Colonic mucosa (tissue), 4 donors: ENCODE measurements at regions not wholly inside any gene's neighbourhood (a gene's known extent, or its start where the extent isn't known, plus 50 kb on each side); places are given as distances from the start of the nearest gene placed in this dataset.

Experiments used
- DNase-seq: peaks from one replicate; pipeline ENCODE4 v3.0.0-alpha.2; 2020
- H3K27ac ChIP-seq: fragments of 200-600 bp; one replicate; pipeline ENCODE4 v1.8.0; 2021
- H3K27me3 ChIP-seq: fragments of 200-600 bp; one replicate; pipeline ENCODE4 v1.8.0; 2021
- H3K36me3 ChIP-seq: fragments of 200-600 bp; one replicate; pipeline ENCODE4 v1.8.0; 2021
- H3K4me1 ChIP-seq: fragments of 200-600 bp; one replicate; pipeline ENCODE4 v1.8.0; 2021; ENCODE audit warnings: mild to moderate bottlenecking
- H3K4me3 ChIP-seq: fragments of 200-600 bp; one replicate; pipeline ENCODE4 v1.8.0; 2021
- H3K9ac ChIP-seq, 2 donors: one replicate each; pipeline ENCODE4 v1.7.0; 2013; ENCODE audit warnings: control low read depth in 2 of 2, low read depth in 2 of 2, low read length in 2 of 2
- H3K9me3 ChIP-seq: fragments of 200-600 bp; one replicate; pipeline ENCODE4 v1.8.0; 2021
- intact Hi-C: fragments of 100-400 bp; cut with DNase I; formaldehyde crosslinking; loops from one replicate; pipeline ENCODE4 v1.14.1; 2022
- TF ChIP-seq, protein P1 (sequence below): fragments of 200-600 bp; IDR thresholded peaks from one replicate; pipeline ENCODE4 v1.8.0; 2022; ENCODE audit warnings: antibody characterized with exemption, mild to moderate bottlenecking
- donor health status: healthy.
- donor health status: DM: no; HTN: no; CAD: no.
- donor health status: DM: no; HTN: no; CAD: no.

DNA sequence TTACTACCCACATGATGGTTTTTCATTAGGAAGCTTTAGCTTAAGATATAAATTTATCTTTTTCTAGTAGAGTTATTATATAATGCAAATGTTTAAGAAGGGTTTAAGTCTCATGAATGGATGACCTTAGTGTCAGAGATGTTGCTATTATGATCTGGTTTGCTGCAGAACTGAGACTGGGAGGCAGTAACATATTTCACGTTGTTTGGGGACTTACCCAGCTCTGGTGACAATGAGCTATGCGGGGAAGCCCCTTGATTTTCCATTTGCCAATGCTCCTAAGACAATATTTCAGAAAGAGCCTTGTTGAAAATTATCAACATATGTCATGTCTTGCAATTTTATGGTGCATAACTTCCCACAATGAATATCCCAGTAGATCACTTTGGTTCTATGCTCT lies 754.6 kb downstream of the REEP3 start:
- no peaks in the 10 kb centered on the region for H3K4me1 ChIP-seq
- TF ChIP-seq, protein P1, sequence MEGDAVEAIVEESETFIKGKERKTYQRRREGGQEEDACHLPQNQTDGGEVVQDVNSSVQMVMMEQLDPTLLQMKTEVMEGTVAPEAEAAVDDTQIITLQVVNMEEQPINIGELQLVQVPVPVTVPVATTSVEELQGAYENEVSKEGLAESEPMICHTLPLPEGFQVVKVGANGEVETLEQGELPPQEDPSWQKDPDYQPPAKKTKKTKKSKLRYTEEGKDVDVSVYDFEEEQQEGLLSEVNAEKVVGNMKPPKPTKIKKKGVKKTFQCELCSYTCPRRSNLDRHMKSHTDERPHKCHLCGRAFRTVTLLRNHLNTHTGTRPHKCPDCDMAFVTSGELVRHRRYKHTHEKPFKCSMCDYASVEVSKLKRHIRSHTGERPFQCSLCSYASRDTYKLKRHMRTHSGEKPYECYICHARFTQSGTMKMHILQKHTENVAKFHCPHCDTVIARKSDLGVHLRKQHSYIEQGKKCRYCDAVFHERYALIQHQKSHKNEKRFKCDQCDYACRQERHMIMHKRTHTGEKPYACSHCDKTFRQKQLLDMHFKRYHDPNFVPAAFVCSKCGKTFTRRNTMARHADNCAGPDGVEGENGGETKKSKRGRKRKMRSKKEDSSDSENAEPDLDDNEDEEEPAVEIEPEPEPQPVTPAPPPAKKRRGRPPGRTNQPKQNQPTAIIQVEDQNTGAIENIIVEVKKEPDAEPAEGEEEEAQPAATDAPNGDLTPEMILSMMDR, result no peak
- H3K27me3 ChIP-seq, result no peaks in the 10 kb centered on the region
- no peak overlapping the region for H3K4me3 ChIP-seq
- H3K36me3 ChIP-seq, result no peaks in the 10 kb centered on the region
- H3K9ac ChIP-seq, result no peak overlapping the region
- intact Hi-C loops, result no loop called here
- no peak overlapping the region for H3K27ac ChIP-seq
- no peaks in the 10 kb centered on the region for H3K9me3 ChIP-seq
- no peak for DNase-seq

DNA sequence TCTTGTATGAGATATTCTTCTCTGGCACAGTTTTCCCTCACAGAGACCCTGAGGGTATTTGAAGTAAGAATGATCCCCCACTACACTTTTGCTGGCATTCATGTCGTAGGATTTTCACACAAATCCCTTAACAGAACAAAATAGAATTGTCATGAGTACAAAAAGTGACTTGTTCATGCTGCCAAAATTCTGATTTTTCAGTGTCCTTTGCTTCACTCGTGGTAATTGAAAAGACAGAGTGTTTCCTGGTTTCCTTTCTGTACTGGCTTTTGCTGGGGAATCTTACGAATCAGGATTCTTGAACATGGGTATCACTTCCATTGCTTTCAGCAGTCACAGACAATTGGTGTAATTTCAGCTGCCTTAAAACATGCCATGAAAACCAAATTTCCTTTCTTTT lies 756.3 kb downstream of the REEP3 start:
- H3K36me3 ChIP-seq, result no peaks in the 10 kb centered on the region

DNA sequence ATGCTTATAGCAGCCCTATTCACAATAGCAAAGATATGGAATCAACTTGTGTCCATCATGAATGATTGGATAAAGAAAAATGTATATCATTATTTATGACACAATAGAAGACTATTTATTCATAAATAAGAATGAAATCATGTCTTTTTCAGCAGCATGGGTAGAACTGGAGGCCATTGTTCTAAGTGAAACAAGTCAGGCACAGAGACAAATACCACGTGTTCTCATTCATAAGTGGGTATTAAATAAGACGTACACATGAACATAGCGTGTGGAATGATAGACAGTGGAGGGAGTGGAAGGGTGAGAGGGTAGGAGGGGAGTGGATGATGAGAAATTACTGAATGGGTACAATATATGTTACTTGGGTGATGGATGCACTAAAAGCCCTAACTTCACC lies 762.4 kb downstream of the REEP3 start:
- no peaks in the 10 kb centered on the region for H3K27me3 ChIP-seq
- TF ChIP-seq, protein P1, result no peak
- H3K36me3 ChIP-seq, result no peaks in the 10 kb centered on the region
- no peak overlapping the region for H3K9ac ChIP-seq
- H3K27ac ChIP-seq, result no peak overlapping the region
- H3K4me1 ChIP-seq, result no peaks in the 10 kb centered on the region
- no peaks in the 10 kb centered on the region for H3K9me3 ChIP-seq
- intact Hi-C loops, result no loop called here
- no peak overlapping the region for H3K4me3 ChIP-seq
- no peak for DNase-seq

More for the DNA sequence above, 756.3 kb downstream of the REEP3 start:
- TF ChIP-seq, protein P1, result no peak
- H3K27ac ChIP-seq, result no peak overlapping the region
- H3K4me1 ChIP-seq, result no peaks in the 10 kb centered on the region
- no peaks in the 10 kb centered on the region for H3K27me3 ChIP-seq
- no peak for DNase-seq
- no peak overlapping the region for H3K4me3 ChIP-seq
- H3K9ac ChIP-seq, result no peak overlapping the region
- H3K9me3 ChIP-seq, result no peaks in the 10 kb centered on the region
- intact Hi-C loops, result no loop called here

DNA sequence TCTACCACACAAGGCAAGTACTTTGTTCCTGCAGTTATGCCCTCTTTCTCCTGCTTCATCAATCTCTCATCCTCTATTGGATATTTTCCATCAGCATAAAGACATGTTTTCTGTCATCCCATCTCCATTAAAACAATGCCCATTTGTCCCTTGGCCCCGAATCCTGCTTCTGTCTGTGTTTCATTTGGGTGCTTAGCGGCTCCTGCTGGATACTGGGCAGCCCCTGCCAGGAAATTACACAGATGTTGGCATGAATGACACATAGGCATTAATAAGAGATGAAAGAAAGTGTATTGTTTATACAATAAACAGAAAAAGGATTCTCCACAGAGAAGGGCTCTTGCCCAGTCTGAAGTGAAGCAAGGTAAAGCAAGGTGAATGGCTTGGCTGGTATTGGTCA lies 765.3 kb downstream of the REEP3 start:
- H3K4me3 ChIP-seq, result no peak overlapping the region
- no peaks in the 10 kb centered on the region for H3K4me1 ChIP-seq
- no peak overlapping the region for H3K27ac ChIP-seq
- intact Hi-C loops, result no loop called here
- DNase-seq, result no peak
- H3K9me3 ChIP-seq, result no peaks in the 10 kb centered on the region
- TF ChIP-seq, protein P1, result no peak
- H3K36me3 ChIP-seq, result no peaks in the 10 kb centered on the region
- no peaks in the 10 kb centered on the region for H3K27me3 ChIP-seq
- H3K9ac ChIP-seq, result no peak overlapping the region

DNA sequence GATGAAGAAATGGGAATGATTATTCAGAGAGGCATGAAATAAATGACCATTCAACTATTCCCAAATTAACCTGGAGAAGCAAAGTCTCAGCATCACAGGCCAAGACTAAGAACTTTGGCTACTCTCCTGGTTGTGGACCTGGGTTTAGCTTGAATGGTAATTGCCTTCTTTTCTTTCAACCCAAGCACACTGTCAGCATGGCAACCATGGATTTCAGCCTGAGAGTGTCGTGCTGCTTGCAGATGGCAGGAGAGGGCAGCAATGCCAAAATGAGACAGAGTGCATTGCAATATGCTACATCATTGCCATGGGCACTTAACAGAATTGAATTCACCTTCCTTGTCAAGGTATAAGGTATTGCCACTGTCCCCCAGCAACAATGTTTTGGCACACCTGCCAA lies 767.2 kb downstream of the REEP3 start:
- Histone ChIP-seq H3K27ac (no peak overlapping the region), H3K4me3 (no peak overlapping the region), H3K27me3 (no peaks in the 10 kb centered on the region), H3K9ac (no peak overlapping the region), H3K4me1 (no peaks in the 10 kb centered on the region), H3K9me3 (no peaks in the 10 kb centered on the region), H3K36me3 (no peaks in the 10 kb centered on the region)
- intact Hi-C loops, result no loop called here
- DNase-seq, result no peak
- TF ChIP-seq, protein P1, result no peak

DNA sequence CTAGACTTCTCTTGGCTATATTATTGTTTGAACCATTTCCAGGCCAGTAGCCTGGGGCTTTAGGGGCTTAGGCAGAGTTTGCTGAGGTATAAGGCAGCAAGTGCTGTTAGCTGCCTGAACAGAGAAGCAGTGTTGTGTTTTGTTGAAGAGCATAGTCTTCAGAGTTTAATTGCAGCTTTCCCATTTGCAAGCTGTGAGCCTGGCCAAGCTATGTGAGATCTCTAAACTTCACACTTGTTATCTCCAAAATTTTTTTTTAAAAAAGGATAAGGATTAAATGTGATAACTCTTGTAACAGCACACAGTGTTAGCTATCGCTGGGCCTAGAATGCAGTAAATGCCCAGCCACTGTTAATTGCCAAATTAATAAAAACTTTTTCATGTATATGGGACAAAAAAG lies 782.4 kb downstream of the REEP3 start:
- Histone ChIP-seq H3K9ac (no peak overlapping the region), H3K9me3 (no peaks in the 10 kb centered on the region), H3K27me3 (no peaks in the 10 kb centered on the region), H3K36me3 (no peaks in the 10 kb centered on the region), H3K27ac (no peak overlapping the region), H3K4me3 (no peak overlapping the region), H3K4me1 (no peaks in the 10 kb centered on the region)
- TF ChIP-seq, protein P1, result no peak
- DNase-seq, result no peak
- intact Hi-C loops, result no loop called here
